ENCODE measurements at regions not wholly inside any gene's neighbourhood (a gene's known extent, or its start where the extent isn't known, plus 50 kb on each side); places are given as distances from the start of the nearest gene placed in this dataset.

- ChIA-PET POLR2A (no interaction called here), CTCF (no interaction called here)
- TF ChIP-seq CTCF (IDR thresholded peaks at IDR 0.05; ENCODE audit: low read depth, low read length): no peak
- Histone ChIP-seq H3K27ac (ENCODE audit: low read depth, low read length) (no peak overlapping the region), H3K9me3 (ENCODE audit: control insufficient read depth, insufficient read depth, low read length) (no peaks in the 10 kb centered on the region), H3K4me3 (ENCODE audit: low read depth, low read length) (no peak overlapping the region), H3K27me3 (ENCODE audit: control insufficient read depth, insufficient read depth, low read length) (no peaks in the 10 kb centered on the region)
- DNase-seq (ENCODE audit: low read depth, low spot score): no peak
Measured at GRCh38 chr4:136650541-136651277, 881.6 kb downstream of the PCDH18 start.

DNA sequence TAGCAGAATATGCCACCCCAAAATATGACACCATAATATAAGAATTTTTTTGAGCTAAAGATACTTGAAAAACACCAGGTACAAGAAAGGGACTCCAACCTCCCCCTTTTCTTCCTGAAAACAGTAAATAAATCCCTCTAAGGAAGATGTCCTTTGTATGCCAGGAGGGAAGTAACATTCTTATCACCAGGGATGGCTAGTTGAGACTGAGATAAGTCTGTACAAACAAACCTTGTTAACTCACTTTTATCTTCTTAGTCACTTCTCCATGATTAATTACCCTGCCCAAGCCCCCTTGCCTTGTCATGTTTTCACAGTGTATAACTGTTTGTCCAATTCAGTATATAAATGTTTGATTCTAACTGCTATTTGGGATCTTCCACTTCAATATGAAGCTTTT, 888.0 kb downstream of the PCDH18 start:
- H3K4me3 ChIP-seq (ENCODE audit: low read depth, low read length): no peak overlapping the region
- H3K27ac ChIP-seq (ENCODE audit: low read depth, low read length): no peak overlapping the region
- ChIA-PET CTCF (no interaction called here), POLR2A (interaction anchor here (0.6 kb wide), 1 partner anchor 12 kb away, joined by 3 read pairs; no protein-coding TSS in a partner anchor)
- H3K27me3 ChIP-seq (ENCODE audit: control insufficient read depth, insufficient read depth, low read length): no peaks in the 10 kb centered on the region
- no peaks in the 10 kb centered on the region for H3K9me3 ChIP-seq (ENCODE audit: control insufficient read depth, insufficient read depth, low read length)
- no peak for DNase-seq (ENCODE audit: low read depth, low spot score)
- no peak for TF ChIP-seq CTCF (IDR thresholded peaks at IDR 0.05; ENCODE audit: low read depth, low read length)

- ChIA-PET CTCF (no interaction called here), POLR2A (no interaction called here)
- Histone ChIP-seq H3K27ac (ENCODE audit: low read depth, low read length) (no peak overlapping the region), H3K4me3 (ENCODE audit: low read depth, low read length) (no peak overlapping the region), H3K9me3 (ENCODE audit: control insufficient read depth, insufficient read depth, low read length) (no peaks in the 10 kb centered on the region), H3K27me3 (ENCODE audit: control insufficient read depth, insufficient read depth, low read length) (no peaks in the 10 kb centered on the region)
- no peak for TF ChIP-seq CTCF (IDR thresholded peaks at IDR 0.05; ENCODE audit: low read depth, low read length)
- DNase-seq (ENCODE audit: low read depth, low spot score): no peak
Measured at GRCh38 chr4:136643416-136643815, 888.9 kb downstream of the PCDH18 start.

GRCh38 chr4:136637071-136637777, 895.1 kb downstream of the PCDH18 start:
- ChIA-PET POLR2A (no interaction called here), CTCF (interaction anchor here (0.6 kb wide), 1 partner anchor 606 kb away, joined by 3 read pairs; no protein-coding TSS in a partner anchor)
- Histone ChIP-seq H3K4me3 (ENCODE audit: low read depth, low read length) (no peak overlapping the region), H3K27me3 (ENCODE audit: control insufficient read depth, insufficient read depth, low read length) (no peaks in the 10 kb centered on the region), H3K27ac (ENCODE audit: low read depth, low read length) (no peak overlapping the region), H3K9me3 (ENCODE audit: control insufficient read depth, insufficient read depth, low read length) (no peaks in the 10 kb centered on the region)
- TF ChIP-seq CTCF (IDR thresholded peaks at IDR 0.05; ENCODE audit: low read depth, low read length): peak; percentile 50
- DNase-seq (ENCODE audit: low read depth, low spot score): no peak

- Histone ChIP-seq H3K9me3 (ENCODE audit: control insufficient read depth, insufficient read depth, low read length) (no peaks in the 10 kb centered on the region), H3K27me3 (ENCODE audit: control insufficient read depth, insufficient read depth, low read length) (no peaks in the 10 kb centered on the region), H3K27ac (ENCODE audit: low read depth, low read length) (no peak overlapping the region), H3K4me3 (ENCODE audit: low read depth, low read length) (no peak overlapping the region)
- no peak for DNase-seq (ENCODE audit: low read depth, low spot score)
- POLR2A ChIA-PET: no interaction called here
- CTCF ChIA-PET: no interaction called here
- TF ChIP-seq CTCF (IDR thresholded peaks at IDR 0.05; ENCODE audit: low read depth, low read length): no peak
Measured at GRCh38 chr4:136636155-136636554, 896.1 kb downstream of the PCDH18 start.
